Keratinocyte (primary cell): ENCODE measurements at regions not wholly inside any gene's neighbourhood (a gene's known extent, or its start where the extent isn't known, plus 50 kb on each side); places are given as distances from the start of the nearest gene placed in this dataset.

Experiments
- CTCF ChIP-seq, 3 experiments: IDR thresholded peaks in 1 of 3; conservative IDR thresholded peaks in 1 of 3; optimal IDR thresholded peaks in 1 of 3; 2 replicates in 2 of 3; 3 replicates in 1 of 3; pipeline versions ENCODE3 to v1.5.1; 2011; ENCODE audit warnings: low read length in 3 of 3, mild to moderate bottlenecking in 3 of 3, moderate library complexity in 2 of 3, control low read depth in 1 of 3, inconsistent platforms in 1 of 3; ENCODE audit not compliant: insufficient read depth in 2 of 3; ENCODE audit errors: extremely low read depth in 1 of 3
- EZH2 ChIP-seq: IDR thresholded peaks from one replicate; pipeline ENCODE4 v1.6.1; 2012; ENCODE audit warnings: inconsistent platforms, mild to moderate bottlenecking, low read length, moderate library complexity

DNA sequence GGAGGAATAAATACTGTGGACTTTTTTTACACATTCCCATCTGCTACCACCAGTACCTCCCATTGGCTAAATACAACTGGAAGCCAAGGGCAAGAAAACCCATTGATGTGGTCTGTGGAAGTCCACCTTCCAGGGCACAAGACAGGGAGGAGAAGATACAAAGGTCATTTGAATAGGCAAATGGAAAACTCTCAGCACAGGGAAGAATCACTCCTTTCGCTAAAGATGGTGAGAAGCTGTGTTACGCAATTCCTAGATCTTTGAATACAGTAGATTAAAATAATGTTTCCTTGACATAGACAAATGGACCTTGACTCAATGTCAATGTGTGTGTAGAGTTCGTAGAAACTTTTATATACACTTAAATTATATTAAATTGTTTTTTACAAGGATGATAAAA is 70.9 kb upstream of the ERBB4 start:
- TF ChIP-seq CTCF (optimal IDR thresholded peaks at IDR 0.05 in 1 of 3, IDR thresholded peaks at IDR 0.05 in 1 of 3, conservative IDR thresholded peaks at IDR 0.05 in 1 of 3; ENCODE audit: extremely low read depth in 1 of 3, insufficient read depth in 2 of 3, low read length in 3 of 3) (no peak), EZH2 (no peak)
